Hepatocyte (in vitro differentiated cells): ENCODE measurements at regions not wholly inside any gene's neighbourhood (a gene's known extent, or its start where the extent isn't known, plus 50 kb on each side); places are given as distances from the start of the nearest gene placed in this dataset.

Source experiments
- CTCF ChIP-seq: fragments of 200-600 bp; sonication (generic); IDR thresholded peaks from 2 replicates; pipeline ENCODE4 v1.5.1; 2016; ENCODE audit warnings: antibody characterized with exemption, mild to moderate bottlenecking; ENCODE audit not compliant: poor library complexity
- EZH2 ChIP-seq: fragments of 200-600 bp; sonication (generic); IDR thresholded peaks from 2 replicates; pipeline ENCODE4 v1.6.1; 2016; ENCODE audit warnings: antibody characterized with exemption, mild to moderate bottlenecking, borderline replicate concordance
- EZH2phosphoT487 ChIP-seq: fragments of 200-600 bp; sonication (generic); IDR thresholded peaks from one replicate; pipeline ENCODE4 v1.6.1; 2018; ENCODE audit warnings: antibody characterized with exemption, mild to moderate bottlenecking, low read depth, moderate library complexity; ENCODE audit not compliant: unreplicated experiment, severe bottlenecking

- TF ChIP-seq EZH2phosphoT487 (no peak), CTCF (no peak), EZH2 (no peak)
These were observed 153.2 kb downstream of the C12orf75 start for GRCh38 chr12:105483691-105484090.
